Ecto neural progenitor cell (in vitro differentiated cells): ENCODE measurements at regions not wholly inside any gene's neighbourhood (a gene's known extent, or its start where the extent isn't known, plus 50 kb on each side); places are given as distances from the start of the nearest gene placed in this dataset.

ENCODE experiments used
- DNase-seq: peaks from one replicate; pipeline ENCODE4 v3.0.0-alpha.2; 2018; ENCODE audit warnings: low spot score

GRCh38 chr6:9481292-9482029 is 933.4 kb downstream of the TFAP2A start:
- DNase-seq, result no peak

GRCh38 chr6:9468277-9468676 is 946.6 kb downstream of the TFAP2A start:
- DNase-seq, result no peak

- no peak for DNase-seq
Observed at GRCh38 chr6:9467741-9468140, 947.1 kb downstream of the TFAP2A start.

- no peak for DNase-seq
Observed at GRCh38 chr6:9464583-9464982, 950.3 kb downstream of the TFAP2A start.

GRCh38 chr6:9463311-9463710 is 951.6 kb downstream of the TFAP2A start:
- no peak for DNase-seq

- no peak for DNase-seq
Observed at GRCh38 chr6:9461188-9461587, 953.7 kb downstream of the TFAP2A start.

- no peak for DNase-seq
Observed at GRCh38 chr6:9458424-9458823, 956.5 kb downstream of the TFAP2A start.

- peak; percentile 77 for DNase-seq
Observed at GRCh38 chr6:9455864-9456658, 958.8 kb downstream of the TFAP2A start.

GRCh38 chr6:9439621-9440330 is 975.1 kb downstream of the TFAP2A start:
- DNase-seq, result no peak

- DNase-seq, result no peak
Observed at GRCh38 chr6:9437836-9438235, 977.0 kb downstream of the TFAP2A start.

- DNase-seq, result no peak
Observed at GRCh38 chr6:9435281-9435680, 979.6 kb downstream of the TFAP2A start.

- DNase-seq, result no peak
Observed at GRCh38 chr6:9431945-9432344, 982.9 kb downstream of the TFAP2A start.

- DNase-seq, result no peak
Observed at GRCh38 chr6:9428421-9429172, 986.3 kb downstream of the TFAP2A start.

GRCh38 chr6:9422138-9422537 is 986.8 kb upstream of the SLC35B3 start:
- DNase-seq, result no peak

- DNase-seq, result no peak
Observed at GRCh38 chr6:9420316-9421015, 985.1 kb upstream of the SLC35B3 start.

- DNase-seq, result no peak
Observed at GRCh38 chr6:9417400-9417799, 982.1 kb upstream of the SLC35B3 start.

- no peak for DNase-seq
Observed at GRCh38 chr6:9412951-9413559, 977.7 kb upstream of the SLC35B3 start.

GRCh38 chr6:9409126-9409525 is 973.8 kb upstream of the SLC35B3 start:
- DNase-seq, result no peak

- no peak for DNase-seq
Observed at GRCh38 chr6:9408402-9409117, 973.2 kb upstream of the SLC35B3 start.

- no peak for DNase-seq
Observed at GRCh38 chr6:9405825-9406224, 970.5 kb upstream of the SLC35B3 start.
